Testis (tissue), 2 donors: ENCODE measurements at regions not wholly inside any gene's neighbourhood (a gene's known extent, or its start where the extent isn't known, plus 50 kb on each side); places are given as distances from the start of the nearest gene placed in this dataset.

ENCODE experiments used
- DNase-seq: peaks from one replicate; pipeline ENCODE4 v3.0.0-alpha.2; 2019
- H3K27ac ChIP-seq, 2 donors: fragments of 200-600 bp; sonication (generic); one replicate each; pipeline ENCODE4 v1.5.1; 2019
- H3K27me3 ChIP-seq: fragments of 200-600 bp; sonication (generic); one replicate; pipeline ENCODE4 v1.5.1; 2019
- H3K36me3 ChIP-seq: fragments of 200-600 bp; sonication (generic); one replicate; pipeline ENCODE4 v1.5.1; 2017; ENCODE audit warnings: low read depth; ENCODE audit errors: missing control alignments
- H3K4me1 ChIP-seq: fragments of 200-600 bp; sonication (generic); one replicate; pipeline ENCODE4 v1.5.1; 2019
- H3K4me3 ChIP-seq, 2 donors: fragments of 200-600 bp; sonication (generic); one replicate each; pipeline ENCODE4 v1.5.1; 2017 to 2019
- H3K9me3 ChIP-seq: fragments of 200-600 bp; sonication (generic); one replicate; pipeline ENCODE4 v1.5.1; 2017
- CTCF ChIP-seq, 3 experiments: fragments of 450-650 bp in 2 of 3; fragments of 200-600 bp in 1 of 3; sonication (generic) in 1 of 3; IDR thresholded peaks; one replicate each; pipeline ENCODE4 v1.5.1; 2016 to 2019; ENCODE audit warnings: antibody characterized with exemption in 3 of 3, mild to moderate bottlenecking in 2 of 3, moderate library complexity in 1 of 3
- POLR2A ChIP-seq: fragments of 450-650 bp; IDR thresholded peaks from one replicate; pipeline ENCODE4 v1.6.1; 2017; ENCODE audit warnings: antibody characterized with exemption, mild to moderate bottlenecking, moderate library complexity
- WGBS, 2 donors: methylation state at CpG; one replicate each; pipeline ENCODE4 v1.1.5; 2018; 5-methylcytosine and 5-hydroxymethylcytosine counted together
- intact Hi-C: fragments of 100-400 bp; cut with DNase I; formaldehyde crosslinking; loops from one replicate; pipeline ENCODE4 v1.15.1; 2023; ENCODE audit warnings: low total_unique reads

GRCh38 chr17:34758316-34758715 is 178.9 kb downstream of the TMEM132E start:
- no peak for TF ChIP-seq CTCF (IDR thresholded peaks at IDR 0.05)
- no peak for TF ChIP-seq POLR2A
- Histone ChIP-seq H3K27ac (no peak overlapping the region), H3K36me3 (no peaks in the 10 kb centered on the region), H3K4me1 (no peaks in the 10 kb centered on the region), H3K27me3 (no peaks in the 10 kb centered on the region), H3K9me3 (no peaks in the 10 kb centered on the region), H3K4me3 (no peak overlapping the region)
- no peak for DNase-seq
- 75 to 77% methylated on average over 2 to 3 of the region's 3 CpGs for WGBS, 2 donors
- intact Hi-C loops, result no loop called here

GRCh38 chr17:34757611-34758010 is 178.2 kb downstream of the TMEM132E start:
- no peaks in the 10 kb centered on the region for H3K36me3 ChIP-seq
- WGBS, 2 donors, result 65 to 85% methylated on average over 3 to 5 of the region's 5 CpGs
- no peaks in the 10 kb centered on the region for H3K27me3 ChIP-seq
- H3K9me3 ChIP-seq, result no peaks in the 10 kb centered on the region
- intact Hi-C loops, result no loop called here
- no peaks in the 10 kb centered on the region for H3K4me1 ChIP-seq
- H3K27ac ChIP-seq, result no peak overlapping the region
- no peak for TF ChIP-seq POLR2A
- no peak for TF ChIP-seq CTCF (IDR thresholded peaks at IDR 0.05)
- no peak for DNase-seq
- H3K4me3 ChIP-seq, result no peak overlapping the region

GRCh38 chr17:34757106-34757505 is 177.7 kb downstream of the TMEM132E start:
- Histone ChIP-seq H3K27ac (no peak overlapping the region), H3K4me1 (no peaks in the 10 kb centered on the region), H3K27me3 (no peaks in the 10 kb centered on the region), H3K4me3 (no peak overlapping the region), H3K9me3 (no peaks in the 10 kb centered on the region), H3K36me3 (no peaks in the 10 kb centered on the region)
- TF ChIP-seq CTCF (IDR thresholded peaks at IDR 0.05), result no peak
- no peak for TF ChIP-seq POLR2A
- WGBS, 2 donors, result 77 to 83% methylated on average over 4 of the region's 4 CpGs
- DNase-seq, result no peak
- intact Hi-C loops, result no loop called here

GRCh38 chr17:34756637-34757021 is 177.2 kb downstream of the TMEM132E start:
- Histone ChIP-seq H3K4me1 (no peaks in the 10 kb centered on the region), H3K9me3 (no peaks in the 10 kb centered on the region), H3K36me3 (no peaks in the 10 kb centered on the region), H3K4me3 (no peak overlapping the region), H3K27ac (no peak overlapping the region), H3K27me3 (no peaks in the 10 kb centered on the region)
- intact Hi-C loops, result no loop called here
- TF ChIP-seq POLR2A, result no peak
- no peak for TF ChIP-seq CTCF (IDR thresholded peaks at IDR 0.05)
- no peak for DNase-seq
- WGBS, 2 donors, result 42 to 74% methylated on average over 3 to 6 of the region's 6 CpGs

- no peak for DNase-seq
- no peak overlapping the region for H3K4me3 ChIP-seq
- TF ChIP-seq CTCF (IDR thresholded peaks at IDR 0.05), result no peak
- TF ChIP-seq POLR2A, result no peak
- intact Hi-C loops, result no loop called here
- H3K27me3 ChIP-seq, result no peaks in the 10 kb centered on the region
- 59 to 67% methylated on average over 12 of the region's 12 CpGs for WGBS, 2 donors
- H3K36me3 ChIP-seq, result no peaks in the 10 kb centered on the region
- H3K27ac ChIP-seq, result no peak overlapping the region
- no peaks in the 10 kb centered on the region for H3K4me1 ChIP-seq
- H3K9me3 ChIP-seq, result no peaks in the 10 kb centered on the region
Observed at GRCh38 chr17:34755981-34756636, 176.7 kb downstream of the TMEM132E start.
